ENCODE measurements at regions not wholly inside any gene's neighbourhood (a gene's known extent, or its start where the extent isn't known, plus 50 kb on each side); places are given as distances from the start of the nearest gene placed in this dataset.

- Histone ChIP-seq H2AFZ (ENCODE audit: control insufficient read depth, low read length) (no peak overlapping the region), H3K4me2 (ENCODE audit: control insufficient read depth, extremely low read depth, insufficient read depth, low read depth, low read length) (no peak overlapping the region), H3K27me3 (ENCODE audit: control insufficient read depth, extremely low read depth, insufficient read depth, low read length) (no peaks in the 10 kb centered on the region), H3K9ac (ENCODE audit: control insufficient read depth, extremely low read depth, insufficient read depth, low read length) (no peak overlapping the region), H4K20me1 (ENCODE audit: control insufficient read depth, extremely low read depth, insufficient read depth, low read length) (no peaks in the 10 kb centered on the region), H3K36me3 (ENCODE audit: control insufficient read depth in 2 of 2, extremely low read depth in 1 of 2, insufficient read depth in 2 of 2, low read length in 2 of 2) (no peaks in the 10 kb centered on the region), H3K4me1 (ENCODE audit: control insufficient read depth, extremely low read depth, insufficient read depth, low read length) (no peaks in the 10 kb centered on the region), H3K9me1 (ENCODE audit: control insufficient read depth, extremely low read depth, insufficient read depth, low read length) (no peaks in the 10 kb centered on the region), H3K4me3 (ENCODE audit: control insufficient read depth in 2 of 3, extremely low read depth in 1 of 3, insufficient read depth in 2 of 3, low read depth in 1 of 3, low read length in 3 of 3) (no peak overlapping the region), H3K9me3 (ENCODE audit: control insufficient read depth, low read depth, low read length) (no peaks in the 10 kb centered on the region), H3K79me2 (ENCODE audit: control insufficient read depth, insufficient read depth, low read length) (no peaks in the 10 kb centered on the region), H3K27ac (ENCODE audit: control insufficient read depth, insufficient read depth, low read length) (no peak overlapping the region)
- TF ChIP-seq EZH2 (IDR thresholded peaks at IDR 0.05; ENCODE audit: low read length) (no peak), CTCF (optimal IDR thresholded peaks at IDR 0.05 in 1 of 3, IDR thresholded peaks at IDR 0.05 in 1 of 3, conservative IDR thresholded peaks at IDR 0.05 in 1 of 3; ENCODE audit: extremely low read depth in 1 of 3, insufficient read depth in 2 of 3, low read length in 3 of 3) (peak; percentile 10 to 59 (median 23))
- DNase-seq (ENCODE audit: low read depth, low spot score) (no peak), FAIRE-seq (no peak)
- dilution Hi-C loops (cut with MboI; ENCODE audit: extremely low pct_ligation_motif_present, low sequenced_read_pairs) = no loop called here
Observed at GRCh38 chr1:30353637-30354036, 369.7 kb downstream of the MATN1 start.

- no peak for TF ChIP-seq CTCF (optimal IDR thresholded peaks at IDR 0.05 in 1 of 3, IDR thresholded peaks at IDR 0.05 in 1 of 3, conservative IDR thresholded peaks at IDR 0.05 in 1 of 3; ENCODE audit: extremely low read depth in 1 of 3, insufficient read depth in 2 of 3, low read length in 3 of 3)
- no peak for TF ChIP-seq EZH2 (IDR thresholded peaks at IDR 0.05; ENCODE audit: low read length)
- Histone ChIP-seq H3K36me3 (ENCODE audit: control insufficient read depth in 2 of 2, extremely low read depth in 1 of 2, insufficient read depth in 2 of 2, low read length in 2 of 2) (no peaks in the 10 kb centered on the region), H4K20me1 (ENCODE audit: control insufficient read depth, extremely low read depth, insufficient read depth, low read length) (no peaks in the 10 kb centered on the region), H3K9me1 (ENCODE audit: control insufficient read depth, extremely low read depth, insufficient read depth, low read length) (no peaks in the 10 kb centered on the region), H2AFZ (ENCODE audit: control insufficient read depth, low read length) (no peak overlapping the region), H3K4me2 (ENCODE audit: control insufficient read depth, extremely low read depth, insufficient read depth, low read depth, low read length) (no peak overlapping the region), H3K9ac (ENCODE audit: control insufficient read depth, extremely low read depth, insufficient read depth, low read length) (no peak overlapping the region), H3K4me1 (ENCODE audit: control insufficient read depth, extremely low read depth, insufficient read depth, low read length) (no peaks in the 10 kb centered on the region), H3K79me2 (ENCODE audit: control insufficient read depth, insufficient read depth, low read length) (no peaks in the 10 kb centered on the region), H3K9me3 (ENCODE audit: control insufficient read depth, low read depth, low read length) (no peaks in the 10 kb centered on the region), H3K4me3 (ENCODE audit: control insufficient read depth in 2 of 3, extremely low read depth in 1 of 3, insufficient read depth in 2 of 3, low read depth in 1 of 3, low read length in 3 of 3) (no peak overlapping the region), H3K27ac (ENCODE audit: control insufficient read depth, insufficient read depth, low read length) (no peak overlapping the region), H3K27me3 (ENCODE audit: control insufficient read depth, extremely low read depth, insufficient read depth, low read length) (no peaks in the 10 kb centered on the region)
- FAIRE-seq = no peak
- dilution Hi-C loops (cut with MboI; ENCODE audit: extremely low pct_ligation_motif_present, low sequenced_read_pairs) = no loop called here
- DNase-seq (ENCODE audit: low read depth, low spot score) = no peak
Observed at GRCh38 chr1:30348147-30348546, 375.2 kb downstream of the MATN1 start.

Data from keratinocyte (primary cell).